ENCODE measurements at regions not wholly inside any gene's neighbourhood (a gene's known extent, or its start where the extent isn't known, plus 50 kb on each side); places are given as distances from the start of the nearest gene placed in this dataset.
"Not testable (repeated sequence)": the region's sequence is repeated elsewhere in the genome, so short reads cannot be mapped to it uniquely, and the experiment has no call there.

- no peak for DNase-seq
Observed at GRCh38 chr19:29006057-29006735, 206.8 kb downstream of the UQCRFS1 start.

GRCh38 chr19:29004796-29005195 is 208.2 kb downstream of the UQCRFS1 start:
- no peak for DNase-seq

DNA sequence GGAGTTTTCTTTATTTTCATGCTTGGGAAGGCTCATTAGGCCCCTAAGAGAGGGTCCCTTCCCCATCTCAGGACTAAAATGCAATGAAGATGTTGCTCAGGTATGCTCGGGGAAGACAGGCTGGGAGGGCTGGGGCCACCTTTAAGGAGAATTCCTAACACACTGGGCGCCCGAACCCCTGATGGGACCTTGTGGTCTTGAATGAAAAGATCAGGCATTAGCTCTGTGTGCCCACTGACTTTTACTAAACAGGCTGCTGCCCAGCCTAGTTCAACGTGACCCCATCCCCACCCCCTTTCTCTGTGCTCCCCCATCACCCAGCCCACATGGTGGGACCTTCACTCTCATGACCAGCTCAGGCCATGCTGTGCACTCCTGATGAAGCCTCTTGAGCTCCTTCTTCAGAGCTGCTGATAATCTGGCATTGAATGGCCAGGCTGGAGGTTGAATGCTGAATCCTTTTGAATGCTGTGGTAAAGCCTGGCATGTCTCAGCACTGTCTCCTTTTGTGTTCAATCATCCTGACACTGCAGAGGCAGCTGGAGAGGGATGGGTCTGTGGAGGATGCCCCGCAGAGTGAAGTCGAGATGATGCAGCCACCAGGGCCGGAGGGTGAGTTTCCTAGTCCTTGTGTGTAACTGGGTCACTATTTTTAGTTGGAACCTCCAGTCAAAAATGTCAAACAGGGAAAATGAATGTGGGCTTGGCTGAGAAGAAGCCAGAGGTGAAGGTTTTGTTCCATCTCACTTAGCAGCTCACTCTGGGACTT is 209.1 kb downstream of the UQCRFS1 start:
- no peak for DNase-seq

GRCh38 chr19:29002336-29002735 is 210.6 kb downstream of the UQCRFS1 start:
- DNase-seq = no peak

GRCh38 chr19:29001597-29002245 is 211.2 kb downstream of the UQCRFS1 start:
- DNase-seq = no peak

- no peak for DNase-seq
Observed at GRCh38 chr19:29001141-29001581, 211.8 kb downstream of the UQCRFS1 start.

- DNase-seq = no peak
Observed at GRCh38 chr19:28999724-29000433, 213.1 kb downstream of the UQCRFS1 start.

DNA sequence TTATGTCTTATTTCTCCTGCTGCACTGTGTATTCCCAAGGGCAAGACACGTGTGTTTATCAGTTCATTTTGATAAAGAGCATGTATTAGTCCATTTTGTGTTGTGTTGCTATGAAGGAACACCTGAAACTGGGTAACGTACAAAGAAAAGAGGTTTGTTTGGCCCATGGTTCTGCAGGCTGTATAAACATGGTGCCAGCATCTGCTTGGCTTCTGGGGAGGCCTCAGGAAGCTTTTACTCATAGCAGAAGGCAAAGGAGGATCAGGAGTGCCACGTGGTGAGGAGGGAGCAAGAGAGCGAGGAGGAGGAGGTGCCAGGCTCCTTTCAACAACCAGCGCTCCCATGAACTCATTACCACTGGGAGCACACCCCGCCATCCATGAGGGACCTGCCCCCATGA is 214.0 kb downstream of the UQCRFS1 start:
- DNase-seq = no peak

- DNase-seq = not testable (repeated sequence)
Observed at GRCh38 chr19:28997866-28998265, 215.1 kb downstream of the UQCRFS1 start.

DNA sequence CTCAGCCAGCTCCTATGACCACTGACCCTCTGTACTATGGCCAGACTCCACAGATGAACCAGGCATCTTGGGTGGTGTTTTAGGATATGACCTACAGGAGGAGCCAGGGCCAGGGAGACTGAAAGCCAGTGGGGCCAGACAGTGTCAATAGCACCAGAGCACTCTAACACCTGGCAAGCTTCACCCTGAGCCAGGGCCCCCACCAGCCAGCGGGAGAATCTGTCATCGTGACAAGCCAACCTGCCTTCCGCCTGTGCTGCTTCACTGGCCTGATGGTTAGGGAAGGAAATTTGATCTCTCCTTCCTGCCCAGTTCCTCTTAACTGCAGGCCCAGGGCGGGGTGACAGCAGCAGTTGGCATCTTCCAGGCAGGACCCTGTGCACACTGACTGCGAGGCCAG is 222.4 kb downstream of the UQCRFS1 start:
- DNase-seq = no peak

DNA sequence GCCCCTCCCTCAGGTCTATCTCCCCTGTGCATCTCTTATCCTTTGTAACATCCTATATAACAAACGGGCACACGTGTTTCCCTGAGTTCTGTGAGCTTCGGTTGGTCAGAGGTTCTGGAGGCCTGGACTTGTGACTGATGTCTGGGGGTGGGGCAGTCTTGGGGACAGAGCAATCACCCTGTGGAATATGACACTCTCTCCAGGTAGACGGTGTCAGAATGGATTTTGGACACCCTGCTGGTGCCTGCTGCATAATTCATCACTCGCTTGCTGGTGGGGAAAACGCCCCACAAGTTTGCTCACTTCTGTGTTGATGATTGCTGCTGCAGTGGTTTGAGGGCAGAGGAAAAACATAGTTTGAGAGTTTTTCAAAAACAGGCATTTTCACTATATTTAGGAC is 223.2 kb downstream of the UQCRFS1 start:
- DNase-seq = no peak

DNA sequence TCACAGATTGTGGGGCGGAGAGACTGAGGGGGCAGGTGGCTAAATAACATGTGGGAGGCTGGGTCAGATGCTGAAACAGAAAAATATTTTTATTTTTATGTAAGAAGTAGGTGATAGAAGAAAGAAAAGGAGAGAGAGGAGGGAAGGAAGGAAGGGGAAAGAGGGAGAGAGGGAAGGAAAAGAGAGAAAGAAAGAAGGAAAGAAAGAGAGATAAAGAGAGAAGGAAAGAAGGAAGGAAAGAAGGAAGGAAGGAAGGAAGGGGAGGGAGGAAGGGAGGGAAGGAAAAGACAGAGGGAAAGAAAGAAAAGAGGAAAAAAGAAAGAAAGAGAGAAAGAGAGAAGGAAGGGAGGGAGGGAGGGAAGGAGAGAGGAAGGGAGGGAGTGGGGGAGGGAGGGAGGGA is 224.9 kb downstream of the UQCRFS1 start:
- DNase-seq = no peak

DNA sequence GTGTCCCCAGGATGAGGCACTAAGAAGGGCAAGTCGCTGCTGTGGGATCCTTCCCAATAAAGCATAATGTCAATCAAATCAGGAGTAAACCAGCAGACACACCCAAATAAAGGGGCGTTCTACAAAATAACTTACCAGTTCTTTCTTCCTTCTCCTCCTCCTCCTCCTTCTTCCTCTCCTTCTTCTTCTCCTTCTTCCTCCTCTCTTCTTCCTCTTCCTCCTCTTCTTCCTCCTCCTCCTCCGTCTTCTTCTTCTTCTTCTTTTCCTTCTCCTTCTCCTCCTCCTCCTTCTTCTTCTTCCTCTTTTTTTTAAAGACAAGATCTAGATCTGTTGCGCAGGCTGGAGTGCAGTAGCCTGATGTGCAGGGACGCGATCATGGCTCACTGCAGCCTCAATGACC is 225.8 kb downstream of the UQCRFS1 start:
- no peak for DNase-seq

DNA sequence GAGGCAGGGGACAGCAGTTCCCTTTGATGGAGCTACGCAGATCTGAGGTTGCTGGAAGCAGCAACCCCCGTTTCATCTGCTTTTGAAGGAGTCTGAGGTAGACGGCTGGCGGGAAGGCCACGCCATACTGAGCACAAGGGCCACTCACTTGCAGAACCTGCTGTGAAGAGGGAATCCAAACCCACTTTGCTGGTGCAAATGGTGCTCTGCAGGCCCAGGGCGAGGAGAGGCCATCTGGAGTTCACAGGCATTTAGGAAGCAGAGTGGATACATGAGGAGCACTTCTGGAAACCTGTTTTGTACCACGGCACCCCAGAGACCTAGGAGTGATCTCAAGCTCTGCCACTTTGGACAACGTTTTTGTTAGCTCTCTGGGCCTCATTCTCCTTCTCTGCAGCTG is 227.8 kb downstream of the UQCRFS1 start:
- DNase-seq = peak; percentile 9 to 10

DNA sequence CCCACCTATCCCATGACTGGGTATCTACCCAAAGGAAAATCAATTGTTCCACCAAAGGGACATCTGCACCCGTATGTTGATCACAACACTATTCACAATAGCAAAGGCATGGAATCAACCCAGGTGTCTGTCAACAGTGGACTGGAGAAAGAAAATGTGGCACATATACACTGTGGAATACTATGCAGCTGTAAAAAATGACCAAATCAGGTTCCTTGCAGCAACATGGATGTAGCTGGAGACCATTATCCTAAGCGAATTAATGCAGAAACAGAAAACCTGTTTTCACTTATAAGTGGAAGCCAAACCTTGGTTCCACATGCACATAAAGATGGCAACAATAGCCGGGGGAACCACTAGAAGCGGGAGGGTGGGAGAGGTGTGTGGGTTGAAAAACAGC is 228.6 kb downstream of the UQCRFS1 start:
- no peak for DNase-seq

GRCh38 chr19:28983430-28983829 is 229.5 kb downstream of the UQCRFS1 start:
- DNase-seq = no peak

- DNase-seq = no peak
Observed at GRCh38 chr19:28981994-28982393, 231.0 kb downstream of the UQCRFS1 start.

- no peak for DNase-seq
Observed at GRCh38 chr19:28981518-28981917, 231.4 kb downstream of the UQCRFS1 start.

DNA sequence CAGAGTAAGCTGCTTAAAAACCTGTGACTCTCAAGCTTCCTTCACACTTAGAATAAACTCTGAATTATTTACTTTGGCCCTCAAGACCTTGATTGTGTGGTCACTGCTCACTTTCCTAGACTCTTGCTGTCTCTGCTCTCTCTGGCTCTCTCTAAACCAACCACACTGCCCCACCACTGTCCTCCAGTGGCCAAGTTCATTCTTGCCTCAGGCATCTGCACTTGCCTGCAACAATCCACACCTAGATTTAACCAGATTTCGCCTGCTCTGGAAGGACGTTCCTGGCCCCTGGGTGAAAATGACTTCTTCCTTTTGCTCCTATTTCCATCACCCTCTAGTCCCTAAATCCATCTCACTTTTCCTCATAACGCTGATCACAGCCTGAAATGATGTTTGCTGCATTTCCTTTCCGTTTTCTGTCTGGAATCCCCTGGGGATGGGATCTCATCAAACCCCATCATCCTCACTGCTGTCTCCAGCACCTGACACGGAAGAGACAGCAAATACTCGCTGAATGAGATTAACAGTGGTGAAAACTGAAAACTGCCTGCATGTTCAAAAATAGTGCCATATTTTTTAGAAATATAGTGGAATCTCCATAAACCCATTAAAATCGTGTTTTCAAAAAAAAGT is 232.6 kb downstream of the UQCRFS1 start:
- DNase-seq = no peak

GRCh38 chr19:28977826-28978225 is 235.1 kb downstream of the UQCRFS1 start:
- DNase-seq = no peak

DNA sequence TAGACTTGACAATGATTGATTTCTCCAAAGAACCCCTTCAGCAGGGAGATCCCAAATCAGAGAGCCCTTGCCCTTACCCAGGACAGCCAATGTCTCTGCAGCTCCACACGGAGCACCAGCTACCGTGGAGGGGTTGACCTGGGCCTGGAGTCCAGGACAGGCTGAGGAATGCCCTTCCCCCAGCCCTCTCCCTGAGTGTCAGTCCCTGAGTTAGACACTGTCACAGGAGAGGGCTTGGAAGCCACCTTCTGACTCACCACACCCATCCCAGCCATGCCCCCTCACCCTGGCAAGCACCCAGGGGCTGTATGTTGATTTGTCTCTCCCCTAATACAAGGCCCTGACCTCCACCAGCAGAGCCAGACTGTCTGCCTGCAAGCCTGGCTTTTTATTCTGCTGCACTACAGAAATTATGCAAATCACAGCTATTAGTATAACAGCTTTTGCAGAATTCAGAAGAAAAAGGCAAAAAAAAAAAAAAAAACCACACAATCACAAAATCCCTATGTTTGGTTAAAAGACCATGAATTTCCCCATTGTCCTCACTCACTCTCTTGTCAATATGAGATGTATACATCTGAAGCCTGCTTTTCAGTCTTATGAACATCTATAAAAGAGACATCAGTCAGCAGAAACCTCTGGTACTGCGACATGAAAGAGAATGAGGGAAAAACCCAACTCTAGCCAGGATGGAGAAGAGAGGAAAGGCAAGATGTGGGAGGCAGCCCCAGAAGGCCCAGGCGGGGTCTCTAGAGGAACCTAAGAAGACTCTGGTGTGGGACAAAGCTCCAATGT is 240.7 kb downstream of the UQCRFS1 start:
- no peak for DNase-seq

DNA sequence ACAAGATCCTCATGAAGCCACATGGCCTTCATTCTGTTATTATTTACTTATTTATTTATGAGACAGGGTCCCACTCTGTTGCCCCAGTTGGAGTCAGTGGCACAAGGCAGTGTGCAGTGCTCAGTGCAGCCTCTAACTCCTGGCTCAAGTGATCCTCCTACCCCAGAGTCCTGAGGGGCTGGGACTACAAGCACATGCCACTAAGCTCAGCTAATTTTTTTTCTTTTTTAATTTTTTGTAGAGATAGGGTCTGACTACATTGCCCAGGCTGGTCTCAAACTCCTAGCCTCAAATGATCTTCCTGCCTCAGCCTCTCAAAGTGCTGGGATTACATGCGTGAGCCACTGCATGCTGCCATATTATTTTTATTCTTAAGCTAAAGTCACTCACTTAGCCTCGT is 241.4 kb downstream of the UQCRFS1 start:
- no peak for DNase-seq
